ENCODE measurements at regions not wholly inside any gene's neighbourhood (a gene's known extent, or its start where the extent isn't known, plus 50 kb on each side); places are given as distances from the start of the nearest gene placed in this dataset.

DNA sequence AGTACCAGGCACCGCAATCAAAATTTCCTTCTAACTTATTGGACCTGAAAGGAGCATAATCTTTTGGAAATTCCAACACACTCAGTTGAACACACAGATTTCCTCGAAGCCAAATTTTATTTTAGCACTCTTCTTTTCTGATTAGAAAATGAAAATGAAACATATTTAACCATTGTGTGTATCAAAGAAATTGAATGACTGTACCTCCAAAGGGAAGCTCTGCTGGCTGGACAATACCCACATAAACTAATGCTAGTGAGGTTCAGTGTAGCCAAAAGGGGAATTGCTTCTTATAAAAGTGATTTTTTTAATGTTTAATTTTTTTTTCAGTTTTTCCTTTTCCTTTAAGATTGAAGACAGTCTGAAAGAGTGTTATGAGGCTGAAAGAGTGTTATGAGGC is 239.6 kb upstream of the NREP start:
- TF ChIP-seq, protein P1, sequence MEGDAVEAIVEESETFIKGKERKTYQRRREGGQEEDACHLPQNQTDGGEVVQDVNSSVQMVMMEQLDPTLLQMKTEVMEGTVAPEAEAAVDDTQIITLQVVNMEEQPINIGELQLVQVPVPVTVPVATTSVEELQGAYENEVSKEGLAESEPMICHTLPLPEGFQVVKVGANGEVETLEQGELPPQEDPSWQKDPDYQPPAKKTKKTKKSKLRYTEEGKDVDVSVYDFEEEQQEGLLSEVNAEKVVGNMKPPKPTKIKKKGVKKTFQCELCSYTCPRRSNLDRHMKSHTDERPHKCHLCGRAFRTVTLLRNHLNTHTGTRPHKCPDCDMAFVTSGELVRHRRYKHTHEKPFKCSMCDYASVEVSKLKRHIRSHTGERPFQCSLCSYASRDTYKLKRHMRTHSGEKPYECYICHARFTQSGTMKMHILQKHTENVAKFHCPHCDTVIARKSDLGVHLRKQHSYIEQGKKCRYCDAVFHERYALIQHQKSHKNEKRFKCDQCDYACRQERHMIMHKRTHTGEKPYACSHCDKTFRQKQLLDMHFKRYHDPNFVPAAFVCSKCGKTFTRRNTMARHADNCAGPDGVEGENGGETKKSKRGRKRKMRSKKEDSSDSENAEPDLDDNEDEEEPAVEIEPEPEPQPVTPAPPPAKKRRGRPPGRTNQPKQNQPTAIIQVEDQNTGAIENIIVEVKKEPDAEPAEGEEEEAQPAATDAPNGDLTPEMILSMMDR (IDR thresholded peaks at IDR 0.05): no peak
- Histone ChIP-seq H3K36me3 (no peaks in the 10 kb centered on the region), H3K4me3 (no peak overlapping the region), H3K27ac (no peak overlapping the region), H3K9me3 (no peaks in the 10 kb centered on the region), H3K4me1 (no peaks in the 10 kb centered on the region), H3K27me3 (no peaks in the 10 kb centered on the region)
- no peak for DNase-seq (ENCODE audit: low spot score)

DNA sequence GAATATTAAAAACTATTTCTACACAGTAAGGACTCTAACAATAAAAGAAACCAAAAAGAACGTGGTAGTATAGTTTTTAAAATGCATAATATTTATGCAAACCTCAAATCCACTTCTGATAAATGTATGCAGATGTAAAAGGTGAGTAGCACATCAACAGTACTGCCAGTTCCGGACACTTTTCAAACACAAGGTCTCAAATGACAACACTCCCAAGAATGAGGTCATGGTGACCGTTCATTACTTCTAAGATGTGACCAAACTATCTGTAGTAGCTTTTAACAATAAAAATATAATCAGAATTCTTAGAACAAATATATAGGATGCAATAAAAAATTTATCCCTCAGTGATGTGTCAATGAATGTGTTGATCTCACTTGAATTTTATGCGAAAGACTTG is 238.7 kb upstream of the NREP start:
- Histone ChIP-seq H3K27me3 (no peaks in the 10 kb centered on the region), H3K4me1 (no peaks in the 10 kb centered on the region), H3K9me3 (no peaks in the 10 kb centered on the region), H3K36me3 (no peaks in the 10 kb centered on the region), H3K4me3 (no peak overlapping the region), H3K27ac (no peak overlapping the region)
- TF ChIP-seq, protein P1 (IDR thresholded peaks at IDR 0.05): no peak
- no peak for DNase-seq (ENCODE audit: low spot score)

DNA sequence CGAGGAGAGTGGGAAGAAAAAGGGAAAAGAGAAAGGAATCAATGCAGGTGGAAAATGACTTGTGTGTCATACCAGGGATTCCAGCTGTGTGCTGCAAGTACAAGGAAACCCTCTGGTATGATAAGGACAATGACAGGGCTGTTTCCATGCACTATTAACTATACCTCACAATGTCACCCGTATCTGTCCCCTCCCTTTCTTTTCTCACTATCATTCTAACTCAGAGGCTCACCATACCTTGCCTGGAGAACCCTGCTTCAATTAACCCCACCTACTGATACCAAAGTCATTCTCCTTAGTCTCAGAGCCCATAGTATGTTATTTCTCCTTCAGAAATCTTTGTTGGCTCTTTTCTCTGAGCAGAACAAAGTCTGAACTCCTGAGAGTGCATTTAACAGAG is 236.2 kb upstream of the NREP start:
- H3K27ac ChIP-seq: no peak overlapping the region
- no peaks in the 10 kb centered on the region for H3K9me3 ChIP-seq
- TF ChIP-seq, protein P1 (IDR thresholded peaks at IDR 0.05): no peak
- H3K4me1 ChIP-seq: no peaks in the 10 kb centered on the region
- no peak for DNase-seq (ENCODE audit: low spot score)
- H3K4me3 ChIP-seq: no peak overlapping the region
- no peaks in the 10 kb centered on the region for H3K36me3 ChIP-seq
- H3K27me3 ChIP-seq: no peaks in the 10 kb centered on the region

DNA sequence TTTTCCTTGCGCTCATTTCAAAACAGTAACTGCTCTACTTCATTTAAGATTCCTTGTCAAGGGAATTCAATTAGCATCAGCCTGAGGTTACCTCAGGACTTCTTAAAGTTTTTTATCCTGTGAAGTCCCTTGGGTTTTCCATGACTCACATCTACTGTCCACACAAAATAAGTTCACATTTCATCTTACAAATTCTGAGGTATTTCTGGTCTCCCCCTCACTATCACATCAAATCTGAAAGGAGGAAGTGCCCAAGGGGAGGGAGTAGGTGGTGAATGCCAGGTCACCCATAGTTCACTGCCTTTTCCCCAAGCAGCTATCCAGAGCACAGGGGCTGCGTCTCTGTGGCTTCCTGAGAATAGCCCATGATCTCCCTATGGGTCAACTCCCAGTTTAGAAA is 227.1 kb upstream of the NREP start:
- Histone ChIP-seq H3K27me3 (no peaks in the 10 kb centered on the region), H3K9me3 (no peaks in the 10 kb centered on the region), H3K4me1 (peaks cover 0 to 8% of the 10 kb centered on the region in 2 donors), H3K27ac (no peak overlapping the region), H3K4me3 (no peak overlapping the region), H3K36me3 (no peaks in the 10 kb centered on the region)
- DNase-seq (ENCODE audit: low spot score): no peak
- TF ChIP-seq, protein P1 (IDR thresholded peaks at IDR 0.05): no peak

DNA sequence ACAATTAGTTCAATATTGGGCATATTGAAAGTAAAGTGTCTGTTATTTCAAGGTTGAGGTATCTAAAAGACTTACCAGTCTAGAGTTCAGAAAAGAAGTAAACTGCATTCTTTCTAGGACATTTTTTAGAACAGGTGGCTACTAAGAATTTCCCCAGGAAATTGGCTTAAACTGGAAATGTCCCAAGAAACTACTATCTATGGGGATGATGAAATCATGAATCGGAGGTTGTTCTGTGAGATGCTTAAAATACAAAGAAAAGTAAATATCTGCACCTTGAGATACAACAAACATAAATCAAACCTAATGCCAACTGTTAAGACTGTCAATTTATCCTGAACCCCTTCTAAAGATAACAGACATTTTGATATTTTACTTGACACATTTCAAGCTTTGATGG is 226.5 kb upstream of the NREP start:
- Histone ChIP-seq H3K36me3 (no peaks in the 10 kb centered on the region), H3K4me1 (peaks cover 0 to 8% of the 10 kb centered on the region in 2 donors), H3K4me3 (no peak overlapping the region), H3K9me3 (no peaks in the 10 kb centered on the region), H3K27ac (no peak overlapping the region), H3K27me3 (no peaks in the 10 kb centered on the region)
- TF ChIP-seq, protein P1 (IDR thresholded peaks at IDR 0.05): no peak
- DNase-seq (ENCODE audit: low spot score): no peak

DNA sequence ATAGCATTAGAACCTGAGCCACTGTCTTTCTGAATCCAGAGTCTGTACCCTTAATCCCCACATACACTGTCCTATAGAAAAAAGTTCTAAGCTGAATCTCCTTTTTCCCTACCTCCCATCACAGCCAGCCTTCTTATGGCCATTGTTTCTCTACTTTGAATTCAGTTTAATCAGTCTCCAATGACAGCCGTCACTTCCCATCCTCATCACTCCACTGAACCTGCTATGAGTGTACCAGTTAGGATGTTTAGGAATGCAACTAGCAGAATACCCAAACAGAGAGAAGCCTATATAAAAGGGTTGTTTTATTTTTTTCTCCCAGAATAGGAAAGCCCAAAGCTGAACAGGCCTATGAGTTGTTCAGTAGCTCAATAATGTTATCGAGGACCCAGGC is 220.4 kb upstream of the NREP start:
- TF ChIP-seq, protein P1 (IDR thresholded peaks at IDR 0.05): no peak
- H3K27ac ChIP-seq: no peak overlapping the region
- no peaks in the 10 kb centered on the region for H3K4me1 ChIP-seq
- no peaks in the 10 kb centered on the region for H3K36me3 ChIP-seq
- H3K4me3 ChIP-seq: no peak overlapping the region
- H3K27me3 ChIP-seq: no peaks in the 10 kb centered on the region
- DNase-seq (ENCODE audit: low spot score): no peak
- no peaks in the 10 kb centered on the region for H3K9me3 ChIP-seq

All from right atrium auricular region (tissue), 2 donors.